Central memory CD4-positive, alpha-beta T cell (primary cell): ENCODE measurements at regions not wholly inside any gene's neighbourhood (a gene's known extent, or its start where the extent isn't known, plus 50 kb on each side); places are given as distances from the start of the nearest gene placed in this dataset.

Experiments
- DNase-seq: peaks from one replicate; pipeline ENCODE4 v3.0.0; 2022

- no peak for DNase-seq
These were observed 242.9 kb upstream of the CXCL12 start for GRCh38 chr10:44627591-44628354.

DNA sequence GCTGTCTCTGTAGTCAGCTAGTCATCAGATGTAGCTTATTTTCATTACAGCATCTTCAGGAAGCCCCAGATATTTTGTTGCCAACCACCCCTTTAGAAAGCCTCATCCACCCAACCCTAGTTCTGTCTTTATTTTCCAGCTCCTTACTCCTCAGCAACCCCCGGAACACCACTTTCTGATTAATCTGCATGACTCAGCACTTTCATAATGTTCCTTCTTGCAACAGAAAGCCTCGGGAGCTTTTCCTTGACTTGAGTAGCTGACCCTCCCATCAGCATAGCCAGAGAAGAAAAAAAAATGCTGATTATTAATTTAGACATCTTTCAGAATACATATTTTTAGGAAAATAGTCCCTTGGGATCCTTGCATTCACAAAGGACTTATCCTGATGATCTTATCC is 244.0 kb upstream of the CXCL12 start:
- DNase-seq = no peak

DNA sequence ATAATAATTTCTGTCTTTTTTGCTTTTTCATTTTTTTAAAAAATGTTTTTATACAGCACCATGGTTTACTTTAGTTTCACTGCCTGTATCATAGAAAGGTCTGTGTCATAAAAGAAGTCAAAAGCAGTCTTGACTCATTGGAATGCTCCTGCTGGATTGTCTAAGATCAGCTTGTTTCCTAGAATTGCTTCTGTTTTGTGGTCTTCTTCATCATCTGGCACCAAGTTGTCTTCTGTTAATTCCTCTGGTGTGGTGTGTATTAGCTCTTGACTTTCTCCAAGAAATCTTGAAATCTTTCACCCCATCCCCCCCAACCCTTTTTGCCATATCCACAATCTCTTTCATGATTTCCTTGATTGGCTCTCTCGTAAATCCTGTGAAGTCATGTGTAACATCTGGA is 250.3 kb upstream of the CXCL12 start:
- DNase-seq = no peak

DNA sequence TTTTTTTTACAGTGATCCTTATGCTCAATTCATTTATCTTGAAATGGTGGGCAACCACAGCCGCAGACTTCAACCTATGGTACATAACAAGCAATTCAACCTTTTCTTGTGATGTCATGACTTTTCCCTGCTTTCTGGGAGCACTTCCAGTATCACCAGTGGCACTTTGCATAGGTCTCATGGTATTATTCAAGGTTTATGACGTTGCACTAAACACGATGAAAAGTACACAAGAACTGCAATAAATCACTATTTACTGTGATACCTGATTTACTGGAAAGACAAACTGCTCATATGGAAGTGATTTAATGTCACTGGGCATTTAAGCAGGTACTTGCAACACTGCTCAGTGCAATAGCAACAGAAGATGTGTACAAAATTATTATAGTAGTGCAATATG is 251.7 kb upstream of the CXCL12 start:
- DNase-seq = no peak

DNA sequence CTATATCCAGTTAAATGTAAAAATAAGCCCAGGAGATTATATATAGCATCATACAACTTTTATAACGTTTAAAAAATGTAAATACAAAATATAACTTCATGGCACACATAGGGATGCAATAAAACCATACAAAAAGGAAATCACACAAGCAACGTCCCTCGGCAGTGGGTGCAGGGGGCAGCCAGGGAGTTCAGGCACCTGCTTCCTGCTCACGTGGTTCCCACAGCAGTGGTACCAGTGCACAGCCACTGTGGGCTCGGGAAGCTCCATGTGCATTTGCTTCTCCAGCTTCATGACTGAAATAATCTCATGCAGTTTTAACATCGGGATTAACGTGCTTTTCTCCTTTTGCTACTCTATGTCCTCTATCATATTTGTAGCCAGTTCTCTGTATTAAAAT is 255.5 kb upstream of the CXCL12 start:
- DNase-seq = no peak

DNA sequence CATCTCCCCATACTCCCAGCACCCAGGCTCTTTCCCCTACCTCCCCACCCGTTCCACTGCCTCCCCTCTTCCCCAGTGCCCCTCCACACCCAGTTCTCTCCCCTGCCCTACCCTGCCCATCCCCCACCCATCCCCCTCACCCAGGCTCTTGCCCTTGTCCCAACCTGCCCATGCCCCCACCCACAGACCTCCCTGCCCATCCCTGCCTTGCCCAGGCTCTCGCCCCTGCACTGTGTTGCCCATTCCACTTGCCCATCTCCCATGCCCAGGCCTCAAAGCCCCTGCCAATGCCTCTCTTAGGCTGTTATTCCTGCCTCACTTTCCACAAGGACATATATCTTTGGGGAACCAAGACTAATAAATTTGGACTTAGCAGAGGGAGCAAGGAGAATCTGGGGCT is 262.6 kb upstream of the CXCL12 start:
- DNase-seq = no peak

DNA sequence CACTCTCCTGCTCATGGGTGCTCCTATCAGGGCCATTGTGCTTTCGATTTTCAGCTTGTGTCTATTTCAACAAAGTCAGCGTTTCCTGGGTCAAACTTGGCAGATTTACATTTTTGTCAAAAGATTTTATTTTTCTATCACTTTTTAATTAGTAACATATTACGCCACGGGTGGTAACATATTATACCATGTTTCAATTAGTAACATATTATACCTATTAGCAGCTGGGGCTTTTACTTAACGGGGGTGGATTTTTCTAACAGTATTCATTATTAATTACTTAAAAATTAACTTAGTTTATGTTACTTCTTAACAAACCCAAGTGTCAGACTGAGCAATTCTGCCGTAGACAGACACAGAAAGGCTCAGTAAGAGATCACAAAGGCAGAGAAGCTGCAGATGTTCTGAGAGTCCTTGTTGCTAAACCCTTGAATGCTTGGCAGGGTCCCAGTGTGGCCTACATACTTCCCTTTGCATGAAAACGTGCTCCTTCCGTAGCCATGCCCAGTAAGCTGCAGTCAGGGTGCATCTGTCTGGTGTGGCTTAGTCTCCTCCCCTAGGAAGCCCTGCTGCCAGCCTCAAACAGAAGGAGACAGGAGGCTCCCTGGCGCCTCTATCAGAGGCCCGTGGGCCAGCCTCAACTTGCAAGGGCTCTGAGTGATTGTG is 263.1 kb upstream of the CXCL12 start:
- DNase-seq = no peak

- no peak for DNase-seq
These were observed 260.2 kb upstream of the TMEM72 start for GRCh38 chr10:44650691-44651661.

GRCh38 chr10:44651834-44652233 is 259.3 kb upstream of the TMEM72 start:
- no peak for DNase-seq

DNA sequence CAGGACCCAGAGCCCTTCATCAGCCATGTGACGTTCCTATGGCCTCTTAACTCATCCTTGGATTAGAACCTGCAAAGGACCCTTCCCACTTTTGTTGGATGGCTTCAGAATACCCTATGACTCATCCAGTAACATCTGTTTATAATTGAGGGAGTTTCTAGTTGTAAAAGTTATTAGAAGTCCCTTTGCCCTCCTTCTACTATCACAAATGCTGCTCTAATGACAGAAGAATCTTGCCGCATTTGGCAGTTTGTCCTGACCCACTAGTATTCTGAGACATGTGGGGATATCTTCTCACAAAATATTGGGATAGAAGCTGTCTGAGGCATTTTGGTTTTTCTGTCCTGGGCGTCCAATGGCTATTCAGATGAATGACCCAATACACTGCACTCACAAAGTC is 251.8 kb upstream of the TMEM72 start:
- DNase-seq = no peak

DNA sequence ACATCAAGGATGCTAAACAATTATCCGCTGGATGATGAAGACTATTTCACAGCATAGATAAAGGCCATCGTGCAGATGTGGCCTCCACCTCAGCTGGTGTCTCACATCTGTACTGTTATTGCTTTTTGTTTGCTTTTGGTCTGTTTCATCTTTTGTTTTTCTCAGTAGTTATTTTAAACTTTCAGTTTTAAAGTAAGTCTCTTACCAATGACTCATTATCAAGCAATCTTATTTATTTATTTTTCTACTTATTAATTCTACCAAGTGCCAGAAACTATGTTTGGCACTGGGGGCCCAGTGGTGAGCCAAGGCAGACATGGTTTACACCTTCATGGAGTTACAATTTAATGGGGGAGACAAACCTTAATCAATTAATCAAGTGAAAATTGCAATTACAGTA is 250.9 kb upstream of the TMEM72 start:
- DNase-seq = no peak

GRCh38 chr10:44662051-44662450 is 249.1 kb upstream of the TMEM72 start:
- DNase-seq = no peak

- no peak for DNase-seq
These were observed 242.8 kb upstream of the TMEM72 start for GRCh38 chr10:44668336-44668735.

GRCh38 chr10:44671319-44671718 is 239.8 kb upstream of the TMEM72 start:
- DNase-seq = no peak

- no peak for DNase-seq
These were observed 237.7 kb upstream of the TMEM72 start for GRCh38 chr10:44673245-44673983.

DNA sequence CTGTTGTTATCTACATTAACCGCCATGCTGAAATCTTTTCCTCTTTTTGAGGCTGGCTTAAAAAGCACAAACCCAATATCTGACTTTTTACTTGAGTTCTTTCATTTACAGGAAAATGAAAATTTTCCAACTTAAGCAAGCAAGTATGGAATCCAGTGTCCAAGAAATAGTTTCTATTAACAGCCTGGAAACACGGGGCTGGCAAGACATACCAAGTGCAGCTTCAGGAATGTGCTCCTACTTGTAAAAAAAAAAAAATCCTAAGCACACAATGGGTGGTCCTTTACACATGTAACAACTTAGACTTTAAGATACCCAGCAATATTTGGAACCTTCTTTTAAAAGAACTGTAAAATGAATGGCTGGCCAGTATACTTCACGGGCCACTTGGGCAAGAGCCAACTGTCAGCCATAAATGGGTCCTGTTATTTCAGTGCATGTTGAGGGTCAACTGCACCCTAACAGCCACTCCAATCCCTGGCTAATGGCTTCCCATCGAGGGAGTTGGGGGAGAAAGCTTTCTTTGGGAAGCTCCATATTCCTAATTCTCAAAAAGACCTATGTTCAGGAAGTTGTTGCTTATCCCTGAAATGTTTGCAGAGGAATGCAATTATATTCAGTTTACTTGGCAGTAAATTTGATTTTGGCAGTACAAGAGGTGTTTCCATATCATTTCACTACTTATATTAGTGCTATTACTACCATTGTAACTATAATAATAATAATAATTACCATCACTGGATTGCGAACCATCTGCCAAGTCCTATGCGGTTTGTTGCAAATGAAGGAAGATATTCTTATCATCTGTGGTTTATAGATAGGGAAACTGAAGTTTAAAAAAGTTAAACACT is 236.4 kb upstream of the TMEM72 start:
- no peak for DNase-seq

DNA sequence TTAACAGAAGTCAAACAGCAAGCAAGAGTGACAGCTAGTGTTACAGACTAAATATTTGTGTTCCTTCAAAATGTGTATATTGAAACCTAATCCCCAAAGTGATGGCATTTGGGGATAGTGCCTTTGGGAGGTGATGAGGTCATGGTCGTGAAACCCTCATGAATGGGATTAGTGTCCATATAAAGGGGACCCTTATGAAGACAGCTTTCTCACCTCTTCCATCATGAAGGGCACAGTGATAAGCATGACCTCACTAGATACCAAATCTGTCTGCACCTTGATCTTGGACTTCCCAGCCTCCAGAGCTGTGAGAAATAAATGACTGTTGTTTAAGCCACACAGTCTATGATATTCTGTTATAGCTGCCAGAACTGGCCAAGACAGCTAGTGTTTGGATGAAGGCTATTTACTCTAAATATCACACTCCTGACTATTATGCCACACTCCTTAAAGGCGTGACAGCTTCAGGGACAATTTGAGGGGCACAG is 235.7 kb upstream of the TMEM72 start:
- no peak for DNase-seq

DNA sequence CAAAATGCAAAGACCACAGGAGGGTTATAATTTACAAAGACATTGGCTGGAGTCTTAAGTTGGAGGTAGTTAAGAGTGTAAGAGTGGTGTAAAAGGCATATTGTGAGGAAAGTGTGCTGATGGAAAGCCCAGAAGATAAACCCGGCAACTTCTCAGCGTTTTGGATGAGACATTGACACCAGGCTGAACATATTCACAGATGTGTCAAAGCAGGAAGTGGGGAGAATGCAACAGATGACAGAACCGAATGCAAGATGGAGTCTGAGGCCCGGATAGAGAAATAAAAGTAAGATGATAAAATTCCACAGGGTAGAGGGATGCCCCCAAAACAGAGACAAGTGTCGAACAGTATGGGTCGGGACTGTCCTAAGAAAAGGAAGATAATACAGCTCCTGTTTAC is 230.4 kb upstream of the TMEM72 start:
- DNase-seq = no peak

DNA sequence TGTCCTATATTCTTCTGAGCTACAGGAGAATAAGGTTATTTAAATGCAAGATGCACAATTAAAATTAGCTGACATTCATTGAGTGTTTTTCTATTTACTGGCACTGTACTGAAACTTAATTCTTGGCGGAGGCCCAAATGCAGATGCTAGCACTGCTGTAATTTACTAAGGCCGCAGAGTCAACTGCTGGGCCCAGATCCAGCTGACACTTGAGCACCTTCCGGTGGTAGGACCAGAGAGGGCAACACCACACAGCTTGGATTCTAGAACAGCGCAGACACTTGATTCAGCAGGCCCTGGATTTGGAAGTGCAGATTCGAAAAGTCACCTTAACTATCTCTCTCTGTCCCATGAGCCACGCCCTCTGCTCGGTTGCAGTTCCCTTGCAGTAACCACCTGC is 228.6 kb upstream of the TMEM72 start:
- DNase-seq = no peak

DNA sequence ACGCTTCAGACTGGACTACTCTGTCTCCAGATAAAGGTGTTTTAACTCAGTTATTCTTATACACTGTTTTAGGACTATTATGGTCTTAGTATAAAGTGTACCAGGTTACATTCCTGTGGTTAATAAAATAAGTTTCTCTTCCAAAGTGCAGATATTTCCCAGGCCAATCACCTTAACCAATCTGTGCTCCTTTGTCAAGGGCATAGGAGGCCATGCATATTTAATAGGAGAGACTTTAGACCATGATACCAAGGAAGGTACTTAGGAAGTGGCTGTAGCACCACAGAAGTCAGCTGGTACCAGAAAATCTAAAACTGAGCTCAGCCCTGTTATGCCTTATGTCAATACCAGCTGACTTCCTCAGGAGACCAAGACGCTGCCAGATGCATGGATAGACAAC is 226.5 kb upstream of the TMEM72 start:
- DNase-seq = no peak

GRCh38 chr10:44685220-44685619 is 225.9 kb upstream of the TMEM72 start:
- DNase-seq = no peak

GRCh38 chr10:44685747-44686146 is 225.4 kb upstream of the TMEM72 start:
- no peak for DNase-seq
